HEK293T (cell line): ENCODE measurements at regions not wholly inside any gene's neighbourhood (a gene's known extent, or its start where the extent isn't known, plus 50 kb on each side); places are given as distances from the start of the nearest gene placed in this dataset.

Experiments
- ARNT ChIP-seq: fragments of 450-650 bp; IDR thresholded peaks from 2 replicates; pipeline ENCODE4 v1.6.1; 2017; ENCODE audit warnings: mild to moderate bottlenecking
- BHLHE40 ChIP-seq: fragments of 450-650 bp; IDR thresholded peaks from 2 replicates; pipeline ENCODE4 v1.6.1; 2016; ENCODE audit warnings: mild to moderate bottlenecking, moderate library complexity, borderline replicate concordance
- CTBP1 ChIP-seq: fragments of 450-650 bp; IDR thresholded peaks from 2 replicates; pipeline ENCODE4 v1.6.1; 2016; ENCODE audit warnings: borderline replicate concordance
- ELF4 ChIP-seq: fragments of 450-650 bp; IDR thresholded peaks from 2 replicates; pipeline ENCODE4 v1.6.1; 2017; ENCODE audit warnings: antibody characterized with exemption
- FOXA1 ChIP-seq: fragments of 450-650 bp; IDR thresholded peaks from 2 replicates; pipeline ENCODE4 v1.6.1; 2016; ENCODE audit warnings: mild to moderate bottlenecking
- FOXK2 ChIP-seq: fragments of 450-650 bp; IDR thresholded peaks from 2 replicates; pipeline ENCODE4 v1.6.1; 2016; ENCODE audit warnings: mild to moderate bottlenecking
- FOXM1 ChIP-seq: fragments of 450-650 bp; IDR thresholded peaks from 2 replicates; pipeline ENCODE4 v1.6.1; 2017; ENCODE audit warnings: mild to moderate bottlenecking, borderline replicate concordance
- HDGF ChIP-seq: fragments of 450-650 bp; IDR thresholded peaks from 2 replicates; pipeline ENCODE4 v1.6.1; 2017; ENCODE audit warnings: antibody characterized with exemption, borderline replicate concordance
- NFRKB ChIP-seq: fragments of 450-650 bp; IDR thresholded peaks from 2 replicates; pipeline ENCODE4 v1.6.1; 2016; ENCODE audit warnings: mild to moderate bottlenecking, moderate library complexity
- SP1 ChIP-seq: fragments of 450-650 bp; IDR thresholded peaks from 2 replicates; pipeline ENCODE4 v1.6.1; 2017
- SUZ12 ChIP-seq: fragments of 450-650 bp; IDR thresholded peaks from 2 replicates; pipeline ENCODE4 v1.6.1; 2016; ENCODE audit warnings: mild to moderate bottlenecking
- TARDBP ChIP-seq: fragments of 450-650 bp; IDR thresholded peaks from 2 replicates; pipeline ENCODE4 v1.6.1; 2016
- ZNF384 ChIP-seq: fragments of 450-650 bp; IDR thresholded peaks from 2 replicates; pipeline ENCODE4 v1.6.1; 2016
- TF ChIP-seq, protein P1 (sequence below): fragments of 450-650 bp; IDR thresholded peaks from 2 replicates; pipeline ENCODE4 v1.6.1; 2016

DNA sequence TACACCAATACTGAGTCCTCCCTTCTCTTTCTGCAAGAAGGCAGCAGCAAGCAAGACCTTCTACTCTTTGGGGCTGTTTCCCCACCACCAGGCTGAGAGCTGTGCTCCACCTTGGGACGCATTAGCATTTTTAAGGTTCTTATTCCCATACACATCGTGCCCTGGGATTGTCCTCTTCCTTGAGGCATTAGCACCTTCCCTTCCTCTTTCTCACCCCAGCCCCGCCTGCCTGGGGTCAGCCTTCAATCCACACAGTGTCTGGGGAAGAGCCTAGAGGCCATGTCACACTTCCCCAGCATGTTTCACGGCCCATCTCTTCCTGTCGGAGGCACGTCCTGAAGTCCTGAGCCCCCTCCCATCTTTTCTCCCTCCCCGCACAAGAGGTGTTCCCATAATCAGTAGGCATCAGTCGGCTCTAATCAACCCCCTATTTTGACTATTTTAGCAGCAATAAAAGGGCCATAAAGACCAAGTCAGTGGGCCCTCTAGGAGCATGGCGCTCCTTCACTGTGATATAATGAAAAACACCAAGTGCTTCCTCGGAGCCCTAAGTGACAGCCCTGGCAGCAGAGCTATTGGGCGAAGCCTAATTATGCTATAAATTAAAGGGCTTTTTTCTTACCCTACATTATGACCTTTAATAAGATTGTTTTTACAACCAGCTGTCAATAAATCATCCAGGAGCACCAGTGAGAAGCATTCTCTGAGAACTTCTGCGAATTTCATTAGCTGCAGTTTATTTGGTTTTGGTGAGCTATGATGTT is 55.0 kb upstream of the PKDCC start:
- TF ChIP-seq ZNF384 (no peak), NFRKB (no peak), SUZ12 (no peak), BHLHE40 (no peak), FOXM1 (no peak), ELF4 (no peak), TARDBP (no peak), SP1 (no peak), FOXK2 (no peak), ARNT (no peak), HDGF (no peak), FOXA1 (no peak), CTBP1 (no peak)
- TF ChIP-seq, protein P1, sequence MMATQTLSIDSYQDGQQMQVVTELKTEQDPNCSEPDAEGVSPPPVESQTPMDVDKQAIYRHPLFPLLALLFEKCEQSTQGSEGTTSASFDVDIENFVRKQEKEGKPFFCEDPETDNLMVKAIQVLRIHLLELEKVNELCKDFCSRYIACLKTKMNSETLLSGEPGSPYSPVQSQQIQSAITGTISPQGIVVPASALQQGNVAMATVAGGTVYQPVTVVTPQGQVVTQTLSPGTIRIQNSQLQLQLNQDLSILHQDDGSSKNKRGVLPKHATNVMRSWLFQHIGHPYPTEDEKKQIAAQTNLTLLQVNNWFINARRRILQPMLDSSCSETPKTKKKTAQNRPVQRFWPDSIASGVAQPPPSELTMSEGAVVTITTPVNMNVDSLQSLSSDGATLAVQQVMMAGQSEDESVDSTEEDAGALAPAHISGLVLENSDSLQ, result peak; percentile 95
